ELR (cell line): ENCODE measurements at regions not wholly inside any gene's neighbourhood (a gene's known extent, or its start where the extent isn't known, plus 50 kb on each side); places are given as distances from the start of the nearest gene placed in this dataset.

Experiments used
- DNase-seq: peaks from one replicate; pipeline ENCODE4 v3.0.0-alpha.2; 2015; ENCODE audit warnings: low read depth

DNA sequence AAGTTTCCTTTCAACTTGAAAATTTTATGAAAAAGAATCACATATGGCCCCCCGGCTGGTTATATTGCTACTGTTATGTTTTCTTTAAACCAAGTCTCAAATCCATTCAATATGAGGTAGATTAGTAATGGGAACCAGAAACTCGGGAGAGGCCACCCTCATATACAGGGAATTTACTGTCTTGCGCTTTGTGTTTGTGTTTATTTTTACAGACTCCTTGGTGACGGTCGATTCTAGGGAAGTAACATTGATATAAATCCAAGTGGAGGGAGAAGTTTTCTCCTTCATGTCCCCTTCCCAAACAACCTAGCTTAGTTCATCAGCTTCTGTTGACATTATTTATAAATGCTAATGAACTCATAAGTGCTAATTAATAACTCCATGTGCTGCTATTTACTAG lies 163.5 kb upstream of the LMO4 start:
- DNase-seq: no peak

DNA sequence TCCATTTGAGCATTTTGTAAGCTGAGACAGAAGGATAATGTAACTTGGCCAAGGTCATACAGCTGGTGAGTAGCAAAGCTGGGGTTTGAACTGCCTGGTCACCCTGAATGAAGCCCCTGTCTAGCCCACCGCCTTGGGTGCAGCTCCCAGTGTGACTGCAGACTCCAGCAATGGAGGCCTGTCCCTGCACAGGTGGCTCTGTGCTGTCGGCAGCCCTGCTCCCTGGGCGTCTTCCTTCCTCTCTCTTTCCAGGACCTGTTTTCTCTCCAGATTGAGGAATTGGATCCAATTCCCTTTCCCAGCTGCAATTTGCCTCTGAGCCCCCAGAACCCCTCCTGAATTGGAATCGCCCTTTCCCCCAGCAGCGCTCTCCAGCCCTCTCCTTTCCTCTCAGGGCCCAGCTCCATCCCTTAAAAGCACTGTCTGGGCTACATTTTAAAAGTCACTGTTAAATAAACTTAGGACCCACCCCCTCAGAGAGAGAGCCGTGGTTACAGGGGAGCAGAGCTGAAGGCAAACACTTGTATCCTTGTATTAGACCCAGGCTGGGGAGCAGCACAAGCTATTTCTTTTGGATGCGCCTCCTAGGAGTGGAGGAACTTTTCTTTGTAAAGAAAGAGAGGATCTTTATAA lies 161.4 kb upstream of the LMO4 start:
- DNase-seq: no peak

DNA sequence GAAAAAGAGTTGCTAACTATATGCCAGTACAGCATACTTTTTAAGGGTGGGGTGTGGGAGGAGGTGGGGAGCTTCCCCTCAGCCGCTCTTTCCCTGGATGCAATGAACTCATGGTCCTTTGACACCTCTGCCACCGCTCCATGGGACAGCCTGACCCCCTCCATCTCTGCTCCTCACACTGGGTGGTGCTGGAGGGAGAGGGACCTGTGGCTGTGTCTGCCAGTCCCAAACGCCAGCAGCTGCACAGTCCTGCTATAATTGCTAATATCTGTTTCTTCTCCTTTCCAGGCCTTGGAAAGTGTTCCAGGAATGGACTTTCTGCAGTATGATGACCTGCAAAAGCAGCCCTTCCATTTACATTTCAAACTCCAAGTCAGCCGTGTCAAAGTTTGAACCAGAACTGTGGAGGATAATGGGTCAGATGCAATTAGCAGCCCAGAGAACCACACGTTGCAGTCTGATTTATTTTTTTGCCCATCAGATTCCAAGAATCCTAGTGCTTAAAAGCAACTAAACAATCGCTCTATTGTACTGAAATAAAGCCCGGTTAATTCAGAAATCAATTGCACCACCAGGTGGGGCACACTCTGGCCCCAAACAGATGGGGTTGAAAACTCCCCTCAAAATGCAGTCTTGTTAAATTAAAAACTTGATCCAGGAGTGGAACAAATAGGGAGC lies 160.7 kb upstream of the LMO4 start:
- peak; percentile 16 for DNase-seq

DNA sequence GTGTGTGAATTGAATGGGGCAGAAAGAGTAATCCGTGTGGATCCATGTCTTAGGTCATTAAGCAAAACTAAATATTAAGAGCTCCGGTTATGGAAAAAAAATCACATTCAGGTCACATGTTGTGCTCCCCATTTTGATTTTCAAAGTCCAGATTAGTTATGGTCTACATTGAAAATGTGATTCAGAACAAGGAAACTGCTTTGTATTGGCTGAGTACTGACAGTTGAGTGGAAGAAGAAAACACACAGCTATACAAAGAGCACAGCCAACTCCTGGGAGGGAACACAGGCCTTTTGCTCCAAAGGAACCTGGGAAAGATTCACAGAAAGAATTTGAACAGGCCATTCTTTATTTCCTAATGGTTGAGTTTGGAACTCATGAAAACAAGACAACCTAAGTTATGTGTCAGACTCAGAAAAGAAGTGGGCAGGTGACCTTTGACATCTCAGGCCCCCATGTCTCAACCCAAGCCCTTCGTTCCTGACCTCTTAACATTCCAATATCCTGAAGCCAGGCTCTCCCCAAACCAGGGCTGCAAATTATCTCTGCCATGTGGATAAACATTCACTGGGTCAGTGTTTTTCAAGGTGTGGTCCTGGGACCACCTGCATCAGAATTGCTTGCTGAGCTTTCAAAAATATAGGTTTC lies 159.3 kb upstream of the LMO4 start:
- DNase-seq: no peak

DNA sequence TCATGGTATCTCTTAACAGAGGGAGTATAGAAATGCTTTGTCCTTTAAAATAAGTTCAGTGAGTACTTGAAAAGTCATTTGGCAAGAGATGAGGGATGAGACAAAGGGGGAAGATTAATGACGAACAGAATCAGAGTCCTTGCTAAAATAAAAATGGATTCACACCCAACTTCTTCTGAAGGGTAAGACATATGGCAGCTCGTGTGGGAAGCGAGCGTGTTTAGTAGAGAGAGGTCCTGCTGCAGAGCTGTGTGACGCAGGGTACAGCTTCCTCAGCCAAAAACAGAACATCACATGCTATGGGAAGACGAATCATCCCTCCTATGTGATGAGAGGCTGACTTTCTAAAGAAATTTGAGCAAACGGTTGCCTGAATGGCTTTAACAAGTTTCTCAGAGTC lies 158.5 kb upstream of the LMO4 start:
- DNase-seq: no peak

DNA sequence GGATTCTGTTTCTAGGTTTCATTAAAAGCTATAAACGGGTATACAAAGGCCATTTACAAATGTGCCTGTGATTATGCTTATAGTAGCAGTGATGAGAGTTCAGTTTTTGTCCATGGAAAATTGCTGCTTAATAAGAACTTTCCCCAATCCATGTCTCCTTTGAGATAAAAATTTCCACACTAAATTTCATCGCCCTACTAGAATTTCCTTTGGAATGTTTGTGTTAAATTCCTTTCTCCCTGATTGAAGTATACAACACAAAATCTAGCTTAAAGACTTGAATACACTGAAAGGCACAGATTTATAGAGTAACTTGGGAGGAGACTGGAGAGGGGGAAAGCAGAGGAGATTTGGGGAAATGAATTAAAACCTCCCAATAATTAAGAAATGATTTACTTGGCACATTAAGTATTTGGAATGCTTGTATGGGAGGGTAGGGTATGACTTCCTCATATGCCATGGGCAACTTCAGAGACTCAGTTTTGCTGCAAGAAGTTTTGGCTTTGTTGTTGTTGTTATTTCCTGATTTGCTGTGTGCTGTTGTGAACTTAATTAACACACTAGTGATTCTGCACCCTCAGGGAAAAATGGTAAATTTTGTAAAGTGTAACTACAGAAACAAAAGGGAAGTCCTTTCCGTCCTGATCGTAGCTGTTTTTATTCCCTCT lies 157.6 kb upstream of the LMO4 start:
- no peak for DNase-seq

DNA sequence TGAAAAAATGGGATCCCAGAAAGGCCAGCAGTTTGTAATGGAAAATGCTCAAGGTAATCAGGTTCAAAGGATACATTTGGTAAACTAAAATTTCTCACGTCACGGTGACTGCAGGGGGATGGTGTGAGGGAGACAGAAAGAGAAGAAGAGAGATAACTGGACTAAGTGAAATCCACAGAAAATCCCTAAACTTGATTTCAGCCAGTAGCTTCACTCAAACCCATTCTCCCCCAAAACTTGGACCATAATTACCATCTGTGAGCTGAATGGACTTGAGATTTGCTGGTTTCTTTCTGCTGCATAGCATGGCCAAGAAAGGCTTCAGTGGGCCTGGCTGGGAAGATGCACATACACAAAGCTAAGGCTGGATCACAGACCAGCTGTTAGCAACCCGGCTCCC lies 155.4 kb upstream of the LMO4 start:
- DNase-seq: no peak

DNA sequence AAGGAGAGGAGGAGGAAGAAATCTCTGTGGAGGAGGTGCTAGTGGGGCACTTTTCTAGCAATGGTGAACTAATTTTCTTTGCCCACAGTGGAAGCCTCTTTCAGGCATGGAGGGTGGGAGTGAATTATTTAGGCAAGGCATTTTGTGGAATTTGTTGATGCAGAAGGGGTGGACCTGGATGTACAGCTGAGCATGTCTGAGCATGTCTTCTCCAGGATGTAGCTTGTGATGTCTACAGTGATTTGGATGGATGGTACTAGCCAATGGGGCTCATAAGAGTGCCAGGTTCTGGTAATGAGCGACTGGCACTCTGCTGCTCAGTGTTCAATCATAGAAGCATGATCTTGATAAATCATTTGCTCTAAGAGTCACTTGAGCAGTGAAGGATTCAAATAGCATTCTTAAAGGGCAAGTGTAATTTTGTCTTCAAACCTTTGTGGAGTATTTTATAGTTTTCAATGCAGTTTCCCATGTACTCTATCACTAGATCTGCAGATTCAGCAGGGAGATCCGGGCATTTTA lies 153.9 kb upstream of the LMO4 start:
- no peak for DNase-seq

DNA sequence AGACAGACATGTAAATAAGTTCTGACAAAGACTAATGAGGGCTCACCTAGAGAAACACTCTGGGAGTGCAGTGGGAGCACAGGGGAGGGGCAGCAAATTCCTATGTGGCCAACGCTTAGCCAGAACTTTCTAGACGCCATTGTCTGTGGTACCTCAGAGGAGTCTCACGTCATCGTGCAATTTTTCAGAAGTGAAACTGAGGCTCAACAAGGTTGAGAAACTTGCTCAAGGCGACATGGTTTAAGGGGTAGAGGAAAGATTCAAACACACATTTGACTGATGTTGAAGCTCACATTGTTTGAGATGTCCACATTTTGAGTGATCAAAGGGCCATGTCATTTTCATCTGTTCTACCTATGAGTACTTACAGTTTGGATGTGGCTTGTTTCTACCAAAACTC lies 152.6 kb upstream of the LMO4 start:
- DNase-seq: no peak

DNA sequence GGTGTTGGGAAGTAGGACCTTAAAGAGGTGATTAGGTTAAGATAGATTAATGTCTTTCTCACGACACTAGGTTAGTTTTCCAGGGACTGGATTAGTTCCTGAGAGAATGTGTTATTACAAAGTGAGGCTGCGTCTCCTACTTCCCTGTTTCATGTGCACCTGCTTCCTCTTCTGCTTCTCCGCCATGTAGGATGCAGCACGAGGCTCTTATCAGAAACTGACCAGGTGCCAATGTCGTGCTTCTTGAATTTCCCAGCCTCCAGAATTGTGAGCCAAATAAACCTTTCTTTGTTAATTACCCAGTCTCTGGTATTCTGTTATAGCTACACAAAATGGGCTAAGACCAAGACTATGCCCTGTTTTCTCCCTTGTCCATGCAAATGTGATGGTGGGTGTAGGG lies 152.2 kb upstream of the LMO4 start:
- no peak for DNase-seq

DNA sequence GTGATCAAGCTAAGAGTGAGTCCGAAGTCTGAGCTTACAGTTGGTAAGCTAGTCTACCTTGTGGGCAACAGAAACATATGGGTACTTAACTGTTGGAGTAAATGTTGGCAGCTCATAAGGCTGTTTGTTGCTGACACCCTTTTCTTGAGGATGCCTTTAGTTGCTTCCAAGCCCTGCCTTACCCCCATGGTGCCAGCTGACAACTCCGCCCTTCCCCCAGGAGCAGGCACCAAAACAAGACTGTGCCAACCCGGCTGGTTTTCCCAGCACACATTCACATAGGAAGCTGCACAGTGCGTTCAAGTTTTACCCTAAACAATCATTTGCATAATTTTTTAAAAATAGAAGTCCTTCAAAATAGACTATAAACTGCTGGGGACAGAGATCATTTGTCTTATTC lies 150.2 kb upstream of the LMO4 start:
- DNase-seq: no peak

DNA sequence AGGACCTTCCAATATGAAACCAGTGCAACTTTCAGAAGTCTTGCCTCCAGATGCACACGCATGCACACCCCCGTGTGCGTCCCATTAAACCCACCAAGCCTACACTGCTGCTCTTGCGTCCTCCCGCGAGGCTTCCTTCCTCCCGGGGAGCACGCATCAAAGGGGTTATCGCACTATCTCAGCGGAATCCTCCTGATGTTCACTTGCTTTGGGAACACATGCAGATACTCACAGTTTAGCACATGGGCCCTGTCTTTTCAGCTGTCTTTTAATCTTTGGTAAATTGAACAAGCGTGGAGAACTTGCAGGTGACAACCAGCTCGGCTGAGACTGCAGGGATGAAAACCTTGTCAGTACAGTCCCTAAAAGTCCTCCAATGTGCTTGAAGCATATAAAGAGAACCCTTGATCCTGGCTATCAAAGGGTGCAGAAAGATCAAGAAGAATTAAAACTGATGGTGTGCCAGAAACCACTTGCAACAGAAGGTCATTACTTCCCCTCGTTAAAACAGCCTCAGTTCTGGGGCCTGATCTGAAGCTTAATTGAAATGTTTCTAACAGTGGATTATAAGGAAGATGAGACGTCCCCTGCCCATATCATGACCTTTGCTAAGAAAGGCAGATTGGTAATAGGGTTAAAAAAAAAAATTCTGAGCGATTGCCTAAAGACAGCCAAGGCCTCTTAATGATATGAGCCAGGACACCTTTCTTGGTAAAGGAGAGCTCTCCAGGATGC lies 149.4 kb upstream of the LMO4 start:
- no peak for DNase-seq

DNA sequence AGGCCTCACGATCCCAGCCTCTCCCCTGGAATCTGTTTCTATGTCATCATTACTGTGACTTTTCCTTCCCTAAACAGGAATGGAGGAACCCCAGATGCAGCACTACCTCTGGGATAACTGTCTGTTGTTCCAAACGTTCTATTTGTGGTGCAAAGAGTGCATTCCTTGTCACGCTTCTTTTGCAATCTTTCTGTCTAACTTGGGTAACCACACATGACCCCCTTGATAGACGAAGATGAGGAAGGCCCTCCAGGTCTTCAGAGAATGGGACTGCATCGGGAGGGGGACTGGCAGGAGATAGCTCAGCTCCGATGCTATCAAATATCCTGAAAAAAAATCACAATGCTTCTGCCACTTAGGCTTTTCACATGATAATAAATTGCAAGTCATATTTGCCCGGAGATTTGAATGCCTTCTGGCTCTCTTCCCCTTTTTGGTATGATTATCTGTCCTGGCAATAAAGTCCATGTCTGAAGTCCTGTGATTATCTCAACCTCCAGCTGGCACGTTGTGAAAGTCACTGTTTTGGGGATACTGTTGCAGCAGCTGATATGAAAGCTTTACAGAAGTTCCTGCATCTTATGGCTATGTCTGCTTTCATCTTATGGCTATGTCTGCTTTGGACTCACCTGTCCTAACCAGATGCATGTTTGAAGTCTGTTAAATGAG lies 148.7 kb upstream of the LMO4 start:
- no peak for DNase-seq

DNA sequence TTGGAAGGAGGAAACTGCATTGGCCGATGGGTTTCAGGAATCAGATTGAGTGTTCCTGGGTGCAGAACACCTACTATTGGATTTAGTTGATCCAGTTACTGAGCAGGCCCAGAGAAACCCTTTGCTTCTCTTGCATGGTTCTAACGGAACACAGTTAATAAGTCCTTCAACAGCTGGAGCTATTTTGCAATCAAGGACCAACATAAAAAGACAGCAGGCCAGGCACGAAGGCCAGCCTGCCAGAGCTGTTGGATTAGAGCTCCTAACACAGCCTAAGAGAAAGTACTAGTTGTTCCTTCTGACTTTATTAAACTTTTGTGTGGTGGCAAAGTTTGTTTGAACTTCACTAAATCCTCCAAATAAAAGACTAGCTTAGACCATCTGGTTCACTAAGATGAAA lies 148.0 kb upstream of the LMO4 start:
- DNase-seq: no peak

DNA sequence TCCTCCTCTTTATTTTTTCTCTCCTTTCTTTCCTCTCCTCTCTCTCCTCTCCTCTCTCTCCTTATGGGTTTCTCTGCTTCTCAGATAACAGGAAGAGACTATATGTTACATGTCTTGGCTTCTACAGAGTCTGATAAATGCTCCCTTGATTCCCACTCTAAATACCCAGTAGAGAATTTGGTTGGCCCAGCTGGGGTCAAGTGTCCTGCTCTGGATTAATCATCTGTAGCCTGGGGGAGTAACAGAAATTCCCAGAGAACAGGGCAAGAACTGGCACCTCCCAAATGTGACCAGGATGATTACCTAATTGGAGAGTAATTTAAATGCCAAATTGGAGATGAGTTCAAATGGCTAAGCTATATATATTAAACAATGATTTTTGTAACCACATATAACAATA lies 146.1 kb upstream of the LMO4 start:
- DNase-seq: peak; percentile 34

DNA sequence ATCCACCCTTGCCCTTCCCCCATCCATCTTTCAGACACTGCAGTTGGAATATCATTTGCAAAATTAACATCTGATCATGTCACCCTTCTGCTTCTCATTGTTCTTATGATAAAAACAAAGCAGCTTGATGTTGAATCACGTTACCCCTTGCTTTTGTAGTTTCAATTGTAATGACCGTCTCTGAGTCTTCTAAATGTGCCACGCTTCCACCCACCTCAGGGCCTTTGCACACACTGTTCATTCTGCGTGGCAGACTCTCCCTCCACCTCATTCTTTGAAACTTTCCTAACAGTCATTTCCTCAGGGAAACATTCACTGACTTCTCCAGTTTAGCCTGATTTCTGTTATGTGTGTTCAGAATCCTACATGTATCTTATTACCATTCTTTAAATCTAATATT lies 143.6 kb upstream of the LMO4 start:
- DNase-seq: no peak

DNA sequence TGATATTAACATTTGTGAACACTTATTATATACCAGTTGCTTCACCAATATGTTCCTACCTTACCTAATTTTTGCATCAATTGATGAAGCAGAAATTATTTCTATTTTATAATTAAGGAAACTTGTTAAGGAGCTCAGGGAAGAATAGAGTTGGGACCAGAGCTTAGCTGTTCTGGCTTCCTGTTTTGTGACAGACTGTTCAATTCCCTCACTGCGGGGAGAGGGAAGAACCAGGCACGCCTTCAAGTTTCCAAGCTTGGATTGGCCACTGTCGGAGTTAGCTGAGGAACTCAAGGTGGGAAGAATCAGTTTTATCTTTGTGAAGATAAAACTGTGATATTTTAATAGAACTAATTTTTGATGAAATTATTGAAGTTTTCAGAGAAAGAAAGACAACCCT lies 142.3 kb upstream of the LMO4 start:
- DNase-seq: no peak

DNA sequence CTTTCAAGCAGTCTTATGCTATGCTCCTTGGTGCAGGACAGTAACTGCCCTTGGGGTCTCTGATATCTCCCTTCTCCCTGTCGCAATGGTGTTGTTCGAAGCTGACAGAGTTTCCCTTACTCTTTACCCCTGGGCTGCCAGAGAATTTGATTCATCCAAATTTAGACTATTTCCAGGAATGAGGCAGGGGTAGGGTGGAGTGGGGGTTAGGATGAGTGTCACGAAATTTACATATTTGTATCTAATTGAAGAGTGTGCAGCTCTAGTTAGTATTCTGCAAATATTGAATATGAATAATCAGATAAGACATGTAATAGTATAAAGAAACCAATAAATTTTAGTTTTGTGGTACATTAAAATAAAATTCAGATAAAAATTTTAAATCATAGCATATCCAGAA lies 140.0 kb upstream of the LMO4 start:
- no peak for DNase-seq

DNA sequence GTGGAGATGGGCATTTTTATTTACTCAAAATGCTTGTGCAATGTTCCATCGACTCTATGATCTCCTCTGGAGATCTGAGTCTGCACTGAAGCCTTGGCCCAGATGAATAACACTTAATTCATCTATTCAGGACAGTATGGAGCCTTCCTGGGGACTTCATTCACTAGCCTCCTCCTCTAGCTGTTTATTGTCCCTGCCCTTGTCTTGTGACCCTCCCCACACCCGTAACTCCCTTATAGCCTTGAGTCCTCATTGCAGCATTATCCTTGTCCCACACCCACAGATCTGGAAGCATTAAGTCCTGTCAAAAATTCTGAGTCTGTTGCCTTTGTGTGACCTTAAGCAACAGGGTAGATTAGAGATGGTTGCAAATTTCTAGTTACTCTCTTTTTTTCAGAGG lies 138.3 kb upstream of the LMO4 start:
- no peak for DNase-seq

DNA sequence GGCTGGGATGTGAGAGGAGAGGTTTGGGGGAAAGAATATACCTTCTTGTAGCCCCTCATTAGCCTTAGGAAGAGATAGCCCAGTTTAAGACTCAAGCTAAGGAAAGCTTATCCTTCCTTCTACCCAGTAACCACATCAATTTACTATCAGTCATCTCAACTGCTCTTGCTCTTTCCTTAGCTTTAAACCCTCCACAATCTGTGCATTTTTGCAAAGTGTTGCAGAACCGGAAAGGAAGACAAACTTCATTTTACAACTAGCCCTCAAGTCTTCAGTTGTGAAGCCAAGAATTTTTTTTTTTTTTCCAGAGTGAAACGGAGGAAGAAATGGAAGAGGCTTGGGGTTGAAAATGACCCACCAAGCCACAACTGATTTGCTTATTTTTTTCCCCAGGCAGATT lies 137.0 kb upstream of the LMO4 start:
- no peak for DNase-seq

DNA sequence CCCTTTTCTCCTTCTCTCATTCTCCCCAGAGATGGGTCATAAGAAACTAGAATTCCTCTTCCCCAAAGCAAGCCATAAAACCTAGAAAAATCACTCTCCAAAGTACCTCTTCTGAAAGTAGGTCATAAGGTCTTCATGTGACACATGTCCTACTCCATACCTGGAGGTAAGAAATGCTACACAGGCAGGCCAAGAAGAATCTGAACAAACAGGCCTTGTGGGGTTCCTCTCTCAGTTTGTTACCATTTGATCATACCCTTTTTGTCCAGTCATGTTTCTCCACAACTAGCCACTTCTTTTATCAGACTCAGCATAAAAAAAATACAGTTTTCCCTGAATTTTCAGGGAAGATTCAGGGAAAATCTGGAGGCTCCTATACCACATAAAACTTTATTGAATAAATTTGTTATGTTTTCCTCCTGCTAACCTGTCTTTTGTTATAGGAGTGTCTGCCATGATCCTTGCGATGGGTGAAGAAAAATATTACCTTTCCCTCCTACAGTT lies 134.4 kb upstream of the LMO4 start:
- no peak for DNase-seq

DNA sequence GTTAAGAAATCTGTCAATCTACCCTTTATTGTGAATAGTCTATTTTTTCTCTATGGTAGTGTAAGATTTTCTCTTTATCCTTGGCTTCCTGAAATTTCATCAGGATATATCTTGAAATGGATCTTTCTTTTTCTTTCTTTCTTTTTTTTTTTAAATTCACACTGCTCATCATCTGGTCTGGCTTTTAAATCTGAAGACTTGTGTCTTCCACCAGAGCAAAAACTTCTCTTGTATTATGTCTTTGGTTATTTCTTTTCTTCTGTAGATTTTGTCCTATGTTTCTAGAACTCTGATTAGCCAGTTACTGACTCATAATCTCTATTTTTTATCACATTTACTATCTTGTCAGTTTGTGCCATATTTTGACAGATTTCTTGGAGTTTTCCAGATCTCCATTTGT lies 133.8 kb upstream of the LMO4 start:
- no peak for DNase-seq
